Breast epithelium (tissue), 3 donors: ENCODE measurements at regions not wholly inside any gene's neighbourhood (a gene's known extent, or its start where the extent isn't known, plus 50 kb on each side); places are given as distances from the start of the nearest gene placed in this dataset.
"Not testable (repeated sequence)": the region's sequence is repeated elsewhere in the genome, so short reads cannot be mapped to it uniquely, and the experiment has no call there.

ENCODE experiments used
- POLR2A ChIP-seq: fragments of 450-650 bp; IDR thresholded peaks from one replicate; pipeline ENCODE4 v1.6.1; 2016; ENCODE audit warnings: antibody characterized with exemption, mild to moderate bottlenecking, moderate library complexity
- POLR2AphosphoS5 ChIP-seq, 3 donors: sonication (generic); formaldehyde crosslinking; IDR thresholded peaks; one replicate each; pipeline ENCODE4 v1.6.1; 2017; ENCODE audit warnings: antibody characterized with exemption in 3 of 3
- TF ChIP-seq, protein P1 (sequence below), 3 donors: fragments of 450-650 bp; IDR thresholded peaks; one replicate each; pipeline ENCODE4 v1.5.1; 2016 to 2017; ENCODE audit warnings: antibody characterized with exemption in 3 of 3, mild to moderate bottlenecking in 3 of 3, moderate library complexity in 3 of 3

DNA sequence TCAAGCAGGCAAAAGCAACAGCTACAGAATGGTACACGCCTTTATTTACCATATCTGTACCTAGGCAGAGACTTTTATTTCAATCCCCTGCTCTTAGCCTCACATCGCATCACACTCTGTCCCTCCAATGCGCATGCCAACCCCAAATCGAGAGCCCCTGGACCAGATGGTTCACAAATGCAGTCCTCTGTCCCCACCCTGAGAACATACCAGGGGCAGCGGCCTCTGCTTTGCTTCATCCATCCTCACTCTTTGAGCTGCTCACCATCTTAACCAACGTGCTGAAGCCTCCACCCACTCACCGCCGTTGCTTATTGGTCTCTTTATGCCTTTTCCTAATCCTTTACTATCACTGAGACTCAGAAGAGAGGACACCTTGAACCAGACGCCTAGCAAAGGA, 56.9 kb upstream of the CDR2 start:
- TF ChIP-seq, protein P1, sequence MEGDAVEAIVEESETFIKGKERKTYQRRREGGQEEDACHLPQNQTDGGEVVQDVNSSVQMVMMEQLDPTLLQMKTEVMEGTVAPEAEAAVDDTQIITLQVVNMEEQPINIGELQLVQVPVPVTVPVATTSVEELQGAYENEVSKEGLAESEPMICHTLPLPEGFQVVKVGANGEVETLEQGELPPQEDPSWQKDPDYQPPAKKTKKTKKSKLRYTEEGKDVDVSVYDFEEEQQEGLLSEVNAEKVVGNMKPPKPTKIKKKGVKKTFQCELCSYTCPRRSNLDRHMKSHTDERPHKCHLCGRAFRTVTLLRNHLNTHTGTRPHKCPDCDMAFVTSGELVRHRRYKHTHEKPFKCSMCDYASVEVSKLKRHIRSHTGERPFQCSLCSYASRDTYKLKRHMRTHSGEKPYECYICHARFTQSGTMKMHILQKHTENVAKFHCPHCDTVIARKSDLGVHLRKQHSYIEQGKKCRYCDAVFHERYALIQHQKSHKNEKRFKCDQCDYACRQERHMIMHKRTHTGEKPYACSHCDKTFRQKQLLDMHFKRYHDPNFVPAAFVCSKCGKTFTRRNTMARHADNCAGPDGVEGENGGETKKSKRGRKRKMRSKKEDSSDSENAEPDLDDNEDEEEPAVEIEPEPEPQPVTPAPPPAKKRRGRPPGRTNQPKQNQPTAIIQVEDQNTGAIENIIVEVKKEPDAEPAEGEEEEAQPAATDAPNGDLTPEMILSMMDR (IDR thresholded peaks at IDR 0.05), result not testable (repeated sequence)
- not testable (repeated sequence) for TF ChIP-seq POLR2AphosphoS5 (IDR thresholded peaks at IDR 0.05); POLR2A
